HG03342 (cell line): ENCODE measurements at regions not wholly inside any gene's neighbourhood (a gene's known extent, or its start where the extent isn't known, plus 50 kb on each side); places are given as distances from the start of the nearest gene placed in this dataset.
"Not testable (repeated sequence)": the region's sequence is repeated elsewhere in the genome, so short reads cannot be mapped to it uniquely, and the experiment has no call there.

Experiments
- ATAC-seq: cut with Tn5 transposase; IDR thresholded peaks from one replicate; pipeline ENCODE4 v1.9.1; 2021; ENCODE audit warnings: mild to moderate bottlenecking, moderate library complexity; ENCODE audit not compliant: unreplicated experiment

DNA sequence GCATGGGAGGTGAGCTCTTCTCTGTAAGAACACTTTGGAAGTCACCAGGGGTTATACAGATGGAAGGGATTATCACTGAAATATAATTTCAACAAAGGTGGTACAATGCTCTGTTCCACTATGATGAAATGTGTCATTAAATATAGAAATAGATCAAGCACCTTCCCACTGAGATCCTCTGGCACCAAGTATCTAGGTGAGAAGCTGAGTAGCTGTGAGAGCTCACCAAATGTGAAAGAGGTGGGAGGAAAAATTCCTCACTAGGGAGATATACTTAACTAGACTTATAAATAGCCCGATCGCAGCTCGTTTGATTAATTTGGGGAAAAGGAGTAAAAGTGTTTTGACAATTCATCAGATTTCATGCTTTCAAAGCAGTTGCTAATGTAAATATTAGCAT, 247.6 kb downstream of the SMAD2 start:
- no peak for ATAC-seq

DNA sequence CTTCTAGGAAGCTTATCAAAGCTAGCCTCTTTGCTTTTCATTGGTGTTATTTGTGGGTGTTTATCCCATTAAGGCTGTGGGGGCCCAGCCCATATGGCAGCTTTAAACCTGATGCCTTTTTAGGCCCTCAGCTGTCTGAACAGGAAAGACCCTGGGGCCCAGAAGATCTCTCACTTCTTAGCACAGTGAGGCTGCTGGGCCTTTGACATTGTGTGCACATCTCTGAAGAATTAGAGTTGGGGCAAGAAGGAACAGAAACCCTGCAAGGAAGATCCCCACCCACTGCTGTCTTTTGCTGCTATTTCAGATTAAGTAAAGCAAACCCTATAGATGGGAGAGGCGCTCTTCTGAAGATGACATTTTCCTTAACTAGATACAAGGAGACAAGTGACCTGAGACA, 250.0 kb downstream of the SMAD2 start:
- peak; percentile 70 for ATAC-seq

DNA sequence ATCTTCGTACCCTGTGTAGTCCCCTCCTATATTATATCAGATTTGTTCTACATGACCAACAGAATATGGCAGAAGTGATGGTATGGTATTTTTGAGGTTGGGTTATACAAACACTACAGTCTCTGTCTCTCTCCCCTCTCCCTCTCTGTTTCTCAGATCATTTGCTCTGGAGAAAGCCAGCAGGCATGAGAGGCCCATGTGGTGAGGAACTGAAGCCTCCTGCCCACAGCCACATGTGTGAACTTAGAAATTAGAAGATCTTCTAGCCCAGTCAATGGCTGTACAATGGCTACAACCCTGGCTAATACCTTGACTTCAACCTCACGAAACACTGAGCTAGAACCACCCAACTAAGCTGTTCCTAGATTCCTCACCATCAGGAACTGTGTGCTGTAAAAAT, 250.6 kb downstream of the SMAD2 start:
- ATAC-seq: no peak

DNA sequence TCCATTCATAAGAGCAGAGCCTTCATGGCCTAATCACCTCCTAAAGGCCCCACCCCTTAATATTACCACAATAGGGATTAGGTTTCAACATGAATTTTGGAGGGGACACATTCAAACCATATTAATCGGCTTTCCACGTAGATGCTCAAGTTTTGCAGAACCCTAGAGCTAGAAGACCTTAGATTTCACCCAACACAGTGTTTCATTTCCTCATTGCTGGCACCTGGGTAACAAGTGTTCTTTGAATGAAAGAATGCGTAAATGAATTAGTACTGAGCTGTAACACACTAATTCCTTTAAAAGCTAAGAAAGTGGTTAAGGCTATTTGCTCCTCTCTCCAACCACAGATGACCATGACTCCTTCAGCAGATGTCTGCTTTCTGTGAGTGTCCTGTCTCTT, 252.5 kb downstream of the SMAD2 start:
- ATAC-seq: no peak

DNA sequence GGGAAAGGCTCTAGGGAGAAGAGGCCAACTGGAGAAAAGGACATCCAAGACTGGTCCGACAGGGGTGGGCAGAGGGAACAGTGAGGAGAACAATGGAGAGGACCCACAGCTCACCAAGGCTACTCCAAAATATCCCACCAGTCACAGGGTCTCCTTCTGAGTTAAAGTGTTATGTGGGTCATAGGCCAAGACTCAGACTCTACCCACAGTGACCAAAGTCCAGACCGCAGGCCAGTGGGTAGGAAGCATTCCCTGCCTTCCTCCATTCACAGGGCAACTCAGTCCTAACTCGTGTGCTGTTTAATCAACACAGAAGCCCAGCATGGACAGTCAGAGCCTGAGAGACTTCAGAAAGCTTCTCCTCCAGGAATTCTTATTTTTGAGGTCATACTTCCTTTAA, 260.6 kb downstream of the SMAD2 start:
- no peak for ATAC-seq

DNA sequence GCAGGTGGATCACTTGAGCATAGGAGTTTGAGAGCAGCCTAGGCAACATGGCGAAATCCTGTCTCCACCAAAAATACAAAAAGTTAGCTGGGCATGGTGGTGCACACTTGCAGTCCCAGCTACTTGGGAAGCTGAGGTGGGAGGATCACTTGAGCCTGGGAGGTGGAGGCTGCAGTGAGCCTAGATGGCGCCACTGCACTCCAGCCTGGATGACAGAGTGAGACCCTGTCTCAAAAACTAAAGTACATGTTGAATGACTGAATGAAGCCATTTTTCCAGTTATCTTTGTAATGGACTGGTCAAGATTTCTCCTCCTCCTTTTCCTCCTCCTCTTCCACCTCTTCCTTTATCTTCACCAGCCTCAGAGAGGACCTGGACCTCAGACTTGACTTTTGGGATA, 272.0 kb downstream of the SMAD2 start:
- no peak for ATAC-seq

DNA sequence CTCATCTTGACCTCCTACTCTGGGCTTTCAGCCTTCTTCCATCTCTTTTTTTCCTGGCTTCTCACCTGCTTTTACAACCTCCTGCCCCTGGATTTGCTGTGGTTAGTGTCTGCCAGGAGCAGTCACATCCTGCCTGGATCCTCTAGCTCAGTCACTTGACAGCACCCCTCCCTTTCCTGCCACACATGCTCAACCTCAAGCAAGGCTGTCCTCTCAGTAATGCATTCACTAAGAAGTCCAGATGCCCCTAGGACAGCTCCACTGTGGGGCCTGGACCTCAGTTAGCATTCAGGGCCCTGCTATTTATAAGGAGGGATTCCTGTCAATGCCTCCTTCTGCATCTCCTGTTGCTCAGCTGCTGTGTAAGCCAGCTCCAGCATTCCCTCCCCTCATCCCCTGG, 275.5 kb downstream of the SMAD2 start:
- no peak for ATAC-seq

DNA sequence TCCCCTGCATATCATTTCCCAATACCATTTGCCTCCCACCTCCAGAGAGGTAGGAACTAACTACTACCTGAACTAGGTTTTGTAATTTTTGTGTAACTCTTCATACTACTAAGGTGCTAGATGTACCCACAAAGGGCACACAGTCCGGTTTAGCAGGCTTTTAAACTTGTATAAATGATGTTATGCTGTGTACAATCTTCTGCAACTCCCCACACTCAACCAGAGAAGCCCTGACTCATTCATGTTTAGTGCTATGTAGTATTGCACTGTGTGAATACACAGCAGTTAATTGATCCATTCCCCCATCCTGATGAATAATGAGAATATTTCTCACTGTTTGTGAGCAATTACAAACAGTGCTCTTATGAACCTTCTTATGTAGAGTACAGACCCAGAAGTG, 285.6 kb downstream of the SMAD2 start:
- ATAC-seq: no peak

DNA sequence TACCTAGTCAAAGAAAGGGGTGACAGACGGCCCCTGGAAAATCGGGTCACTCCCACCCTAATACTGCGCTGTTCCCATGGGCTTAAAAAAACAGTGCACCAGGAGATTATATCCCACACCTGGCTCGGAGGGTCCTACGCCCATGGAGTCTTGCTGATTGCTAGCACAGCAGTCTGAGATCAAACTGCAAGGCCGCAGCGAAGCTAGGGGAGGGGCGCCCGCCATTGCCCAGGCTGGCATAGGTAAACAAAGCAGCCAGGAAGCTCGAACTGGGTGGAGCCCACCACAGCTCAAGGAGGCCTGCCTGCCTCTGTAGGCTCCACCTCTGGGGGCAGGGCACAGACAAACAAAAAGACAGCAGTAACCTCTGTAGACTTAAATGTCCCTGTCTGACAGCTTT, 292.9 kb downstream of the SMAD2 start:
- ATAC-seq: not testable (repeated sequence)

DNA sequence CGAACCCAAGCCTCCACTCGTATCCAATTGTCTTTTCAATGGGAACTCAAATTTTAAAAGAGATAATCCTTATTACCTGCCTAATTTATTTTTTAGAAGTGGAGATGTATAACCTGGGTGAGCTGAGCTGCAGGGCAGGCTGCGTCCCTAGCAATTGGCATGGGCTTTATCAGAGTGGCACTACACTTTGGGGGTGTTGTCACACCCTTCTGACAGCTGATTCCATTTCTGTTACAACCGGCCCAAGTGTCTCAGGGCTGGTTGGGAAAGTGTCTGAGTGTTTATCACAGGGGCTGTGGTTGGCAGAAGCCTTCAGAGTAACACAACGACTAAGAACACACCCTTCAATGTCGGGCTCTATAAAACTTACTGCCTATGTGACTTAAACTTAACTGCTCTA, 295.0 kb downstream of the SMAD2 start:
- ATAC-seq: no peak

DNA sequence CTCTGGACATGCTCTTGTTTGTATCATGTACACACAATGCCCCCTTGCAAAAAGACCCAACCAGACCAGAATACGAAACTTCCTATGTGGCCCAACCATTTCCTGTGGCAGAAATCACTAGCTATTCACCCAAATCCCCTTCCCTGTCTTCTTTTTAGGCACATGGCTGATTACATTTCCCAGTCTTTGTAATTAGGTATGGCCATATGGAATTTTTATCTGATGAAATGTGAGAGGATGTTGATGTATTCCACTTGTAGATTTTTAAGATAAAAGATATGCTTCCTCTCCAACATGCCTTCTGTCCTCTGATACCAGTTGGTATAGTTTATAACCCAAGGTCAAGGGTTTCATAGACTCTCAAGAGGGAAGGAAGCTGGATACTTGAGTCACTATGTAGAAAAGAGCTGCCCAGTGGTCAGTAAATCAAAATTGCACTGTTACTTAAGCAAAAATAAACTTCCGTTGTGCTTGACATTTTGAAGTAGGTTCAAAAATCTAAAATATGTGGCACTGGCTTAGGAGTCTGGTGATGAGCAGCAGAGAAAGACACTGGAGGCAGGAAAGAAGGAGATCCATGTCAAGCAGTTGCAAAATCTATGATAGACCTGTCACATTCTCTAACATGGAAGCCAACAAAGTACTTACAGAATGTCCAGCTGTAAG, 297.4 kb downstream of the SMAD2 start:
- ATAC-seq: no peak

DNA sequence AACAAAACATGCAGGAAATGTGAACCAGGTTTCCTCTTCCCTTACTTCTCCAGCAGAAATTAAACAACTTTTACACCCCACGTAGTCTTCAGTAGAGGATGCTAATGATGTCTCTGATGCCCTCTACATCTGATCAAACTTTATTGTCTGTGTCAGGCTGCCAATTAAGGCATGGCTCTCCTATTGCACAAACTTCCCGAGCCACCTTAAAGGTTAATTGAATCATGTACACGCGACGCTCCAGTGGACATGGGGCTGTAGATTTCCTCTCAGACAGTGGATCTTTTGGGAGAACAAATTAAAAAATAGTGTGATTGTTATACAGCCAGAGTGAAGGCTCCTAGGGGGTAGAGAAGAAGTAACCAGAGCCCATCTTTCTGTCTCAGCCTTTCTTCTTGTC, 301.6 kb downstream of the SMAD2 start:
- no peak for ATAC-seq

DNA sequence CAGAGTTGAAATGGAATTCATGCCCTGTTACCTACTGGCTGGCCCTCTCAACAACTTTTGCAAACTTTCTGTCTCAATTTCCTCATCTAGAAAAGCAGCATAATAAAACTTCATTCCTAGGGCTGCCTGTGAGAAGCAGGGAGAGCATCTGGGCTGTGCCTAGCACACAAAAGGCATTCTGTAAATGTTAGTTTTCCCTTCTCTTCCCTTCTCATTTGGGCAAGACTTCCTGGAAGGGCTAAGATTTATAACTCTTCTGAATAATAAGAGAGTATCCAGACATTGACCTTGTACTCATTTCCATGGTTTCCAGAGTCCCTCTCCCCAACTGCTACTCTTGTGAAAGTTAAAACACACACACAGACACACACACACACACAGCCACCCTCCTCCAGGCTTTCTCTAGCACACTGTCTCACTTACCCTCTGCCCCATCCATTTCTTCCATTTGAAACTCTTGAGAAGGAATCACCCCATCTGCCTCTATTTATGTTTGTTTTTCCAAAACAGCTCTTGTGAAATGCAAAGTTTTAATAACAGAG, 302.1 kb downstream of the SMAD2 start:
- ATAC-seq: no peak

DNA sequence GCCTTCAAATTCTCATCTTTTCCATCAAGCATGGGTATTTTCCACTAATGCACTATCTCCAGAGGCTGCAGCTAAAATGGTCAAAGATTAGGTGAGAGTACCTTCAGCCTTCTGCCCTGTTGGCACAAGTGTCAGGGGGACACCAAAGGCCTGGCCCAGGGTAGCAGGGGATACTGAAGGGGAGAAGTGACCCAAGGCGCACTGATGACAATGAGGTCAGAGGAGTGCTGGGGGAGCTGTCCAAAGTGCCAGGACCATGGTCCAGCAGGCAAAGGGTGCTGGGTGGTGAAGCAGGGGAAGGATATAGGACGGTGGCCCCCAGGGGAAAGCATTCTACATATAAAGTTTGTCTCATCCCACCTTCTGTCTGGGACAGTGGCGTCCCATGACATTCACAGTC, 303.4 kb downstream of the SMAD2 start:
- no peak for ATAC-seq

DNA sequence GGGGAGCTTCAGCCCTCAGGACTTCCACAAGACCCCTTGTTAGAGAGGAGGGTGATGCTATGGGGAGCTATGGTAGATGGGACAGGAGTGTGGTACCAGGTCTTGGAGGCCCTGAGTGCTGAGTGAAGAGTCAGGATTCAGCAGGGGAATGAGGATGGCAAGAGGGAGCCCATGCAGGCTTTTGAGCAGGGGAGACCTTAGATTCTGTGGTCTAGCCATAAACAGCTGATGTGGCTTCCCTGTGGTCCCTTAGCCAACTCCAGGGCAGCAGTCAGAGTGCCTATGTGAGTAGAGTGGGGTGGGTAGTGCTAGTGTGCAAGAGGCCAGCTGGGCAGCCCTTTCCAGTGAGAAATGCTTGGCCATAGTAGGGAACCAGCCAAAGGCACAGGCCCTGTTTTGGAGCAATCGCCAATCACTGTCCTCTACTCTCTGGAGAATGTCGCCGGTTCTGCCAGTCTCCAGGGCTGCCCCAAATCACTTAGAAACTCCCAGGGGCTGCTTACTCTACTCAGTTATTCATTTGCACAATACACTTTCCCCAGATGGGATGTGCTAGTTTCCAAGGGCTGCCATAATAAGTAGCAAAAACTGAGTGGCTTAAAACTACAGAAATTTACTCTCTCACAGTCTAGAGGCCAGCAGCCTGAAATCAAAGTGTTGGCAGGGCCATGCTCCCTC, 310.5 kb downstream of the SMAD2 start:
- ATAC-seq: no peak

DNA sequence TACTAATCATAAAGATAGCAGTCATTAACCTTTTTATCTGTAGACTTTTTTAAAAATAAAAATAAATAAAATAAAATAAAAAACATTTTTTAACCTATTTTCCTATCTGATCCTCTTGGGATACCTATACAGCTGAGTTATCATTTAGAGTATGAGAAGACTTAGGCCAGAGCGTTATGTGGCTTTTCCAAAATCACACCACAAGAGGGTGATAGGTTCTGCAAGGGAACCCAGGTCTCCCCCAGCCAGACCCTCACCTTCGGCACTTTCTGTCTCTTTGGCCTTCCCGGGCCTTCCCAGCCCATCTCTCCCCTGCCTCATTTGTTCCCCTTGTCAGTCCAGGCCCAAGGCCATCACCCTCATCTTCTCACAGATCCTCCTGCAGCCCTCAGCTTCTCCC, 311.7 kb downstream of the SMAD2 start:
- ATAC-seq: no peak

DNA sequence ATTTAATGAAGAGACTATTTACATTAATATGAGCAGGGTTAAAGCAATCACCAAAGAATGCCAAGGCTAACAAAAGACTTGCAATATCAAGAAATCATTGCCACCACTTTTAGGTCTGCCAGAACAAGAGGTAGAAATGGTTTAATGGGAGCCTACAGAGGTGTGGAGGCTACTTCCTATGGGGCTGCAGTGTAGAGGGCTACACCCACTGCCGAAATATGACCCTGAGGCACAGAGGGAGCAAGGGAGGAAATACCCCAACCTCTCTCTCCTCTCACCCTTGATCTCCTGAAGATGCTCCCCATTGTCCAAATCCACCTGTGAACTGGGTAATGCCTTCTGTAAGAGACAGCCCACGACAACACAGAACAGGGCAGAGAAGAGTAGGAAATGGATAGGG, 315.4 kb downstream of the SMAD2 start:
- ATAC-seq: no peak

DNA sequence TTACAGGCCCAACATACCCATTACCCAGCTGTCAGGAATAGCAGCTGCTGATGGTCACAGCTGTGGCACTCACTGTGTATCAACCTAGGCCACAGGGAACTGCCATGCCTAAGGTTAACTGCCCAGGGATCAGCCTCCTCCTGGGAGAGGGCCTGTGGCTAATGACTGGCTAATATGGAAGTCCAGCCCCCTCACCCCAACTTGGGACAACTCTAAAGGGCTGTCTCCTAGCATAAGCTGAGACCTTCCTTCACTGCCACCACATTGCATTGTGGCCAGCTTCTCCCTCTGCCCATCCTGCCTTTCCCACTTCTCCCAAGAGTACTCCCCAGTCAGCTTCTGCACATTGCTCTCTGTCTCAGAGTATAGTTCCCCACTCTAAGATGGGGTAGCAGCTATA, 316.5 kb downstream of the SMAD2 start:
- no peak for ATAC-seq

DNA sequence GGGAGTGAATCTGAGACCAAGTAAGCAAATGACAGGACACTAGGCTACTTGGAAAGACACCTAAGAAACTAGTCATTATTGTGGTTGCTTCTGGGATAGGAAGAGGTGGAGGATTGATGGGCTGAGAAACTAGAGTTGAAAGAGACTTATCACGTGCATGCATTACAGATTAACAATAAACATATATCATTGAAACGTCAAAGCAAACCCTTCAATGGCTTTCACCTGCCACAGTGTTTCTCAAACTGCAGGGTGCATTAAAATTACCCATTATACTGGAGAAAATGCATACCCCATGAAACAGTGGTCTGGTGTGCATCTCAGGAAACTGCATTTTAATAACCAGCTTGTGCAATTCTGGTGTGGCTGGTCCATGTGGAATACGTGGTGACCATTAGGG, 318.8 kb downstream of the SMAD2 start:
- no peak for ATAC-seq

DNA sequence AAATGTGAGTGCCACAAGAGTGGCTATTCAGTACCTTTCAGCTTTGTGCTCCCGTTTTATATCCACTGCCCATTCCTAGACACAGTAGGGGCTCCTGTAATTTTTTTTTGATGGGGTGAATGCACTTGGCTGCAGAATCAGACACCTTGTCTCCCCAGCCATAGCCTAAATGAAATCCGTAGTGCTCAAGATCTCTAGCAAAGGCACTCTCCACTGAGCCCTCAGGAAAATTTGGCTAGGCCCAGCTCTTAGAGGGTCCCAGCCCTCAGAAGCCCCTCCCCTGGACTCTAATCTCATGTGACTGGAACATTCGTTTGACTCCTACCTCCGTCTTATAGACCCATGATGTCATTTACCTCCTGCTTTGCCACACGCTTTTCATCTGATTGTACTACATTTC, 323.9 kb downstream of the SMAD2 start:
- no peak for ATAC-seq

DNA sequence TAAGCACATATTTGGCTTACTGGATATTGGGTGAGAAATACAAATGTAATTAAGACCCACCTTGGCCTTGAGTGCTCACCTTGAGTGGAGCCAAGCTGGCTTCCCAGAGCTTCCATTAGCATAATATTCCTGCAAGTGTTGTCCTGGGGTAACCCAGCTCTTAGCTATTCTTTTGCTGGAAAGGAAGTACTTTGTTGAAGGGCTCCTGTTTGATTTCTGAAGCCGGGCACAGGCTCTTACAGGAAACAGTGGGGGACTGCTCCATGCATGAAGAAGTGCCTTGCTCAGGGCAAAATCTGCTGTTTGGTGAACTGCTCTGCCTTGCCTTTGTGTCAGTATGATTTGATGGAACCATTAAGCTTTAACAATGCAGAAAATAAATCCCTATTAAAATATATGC, 325.4 kb downstream of the SMAD2 start:
- no peak for ATAC-seq

DNA sequence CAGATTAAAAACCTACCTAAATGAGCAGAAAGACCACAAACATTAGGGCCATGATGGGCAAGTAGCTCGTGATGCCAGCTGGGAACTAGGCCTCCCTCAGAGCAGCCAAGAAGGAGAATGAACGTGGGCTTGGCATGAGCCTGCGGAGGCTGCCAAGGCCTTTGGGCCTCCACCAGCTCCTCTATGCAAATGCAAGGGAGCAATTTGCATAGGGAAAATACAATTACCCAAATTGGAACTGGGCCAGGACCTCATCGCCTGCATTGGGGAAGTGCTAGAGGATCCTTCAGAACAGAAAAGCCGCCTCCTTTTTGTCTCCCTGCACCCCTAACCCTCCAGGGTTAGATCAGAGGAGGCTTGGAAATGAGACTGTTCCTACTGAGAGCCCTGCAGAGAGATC, 326.4 kb downstream of the SMAD2 start:
- ATAC-seq: no peak

DNA sequence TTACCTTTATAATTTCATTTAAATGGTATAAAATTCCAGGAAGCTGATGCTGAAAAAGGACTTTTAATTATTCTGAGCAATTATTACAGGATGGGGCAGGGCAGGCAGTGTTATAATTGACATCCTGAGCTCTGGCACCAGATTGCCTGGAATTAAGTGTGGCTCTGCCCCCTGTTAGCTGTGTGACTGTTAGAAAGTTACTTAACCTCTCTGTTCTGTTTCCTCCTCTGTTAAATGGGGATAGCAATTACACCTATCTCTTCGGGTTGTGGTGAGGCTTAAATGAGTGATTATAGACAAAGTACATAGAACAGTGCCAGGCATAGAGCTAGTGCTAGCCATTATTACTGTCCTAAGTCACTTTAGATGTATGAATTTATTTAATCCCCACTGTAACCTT, 327.3 kb downstream of the SMAD2 start:
- ATAC-seq: no peak
